Breast epithelium (tissue), 4 donors: ENCODE measurements at regions not wholly inside any gene's neighbourhood (a gene's known extent, or its start where the extent isn't known, plus 50 kb on each side); places are given as distances from the start of the nearest gene placed in this dataset.
"Not testable (repeated sequence)": the region's sequence is repeated elsewhere in the genome, so short reads cannot be mapped to it uniquely, and the experiment has no call there.

Source experiments
- DNase-seq, 2 donors: peaks; one replicate each; pipeline ENCODE4 v3.0.0-alpha.2; 2019; ENCODE audit warnings: low spot score in 2 of 2
- H3K27ac ChIP-seq, 2 donors: fragments of 200-600 bp; sonication (generic) in 1 of 2; one replicate each; pipeline ENCODE4 v1.5.1; 2016 to 2019; ENCODE audit warnings: mild to moderate bottlenecking in 1 of 2
- H3K27me3 ChIP-seq, 2 donors: fragments of 200-600 bp; sonication (generic) in 1 of 2; one replicate each; pipeline versions ENCODE4 v1.5.1 to v1.6.0; 2017 to 2019; ENCODE audit warnings: control low read depth in 1 of 2, mild to moderate bottlenecking in 1 of 2
- H3K36me3 ChIP-seq: fragments of 200-600 bp; one replicate; pipeline ENCODE4 v1.5.1; 2019
- H3K4me1 ChIP-seq, 2 donors: fragments of 200-600 bp; sonication (generic); one replicate each; pipeline ENCODE4 v1.5.1; 2016 to 2019; ENCODE audit warnings: control low read depth in 1 of 2
- H3K4me3 ChIP-seq, 3 donors: fragments of 200-600 bp; sonication (generic); 1 replicate in 2 of 3; 2 replicates in 1 of 3; pipeline ENCODE4 v1.5.1; 2016 to 2019; ENCODE audit warnings: mild to moderate bottlenecking in 3 of 3, moderate library complexity in 2 of 3
- H3K9me3 ChIP-seq, 2 donors: fragments of 200-600 bp; sonication (generic) in 1 of 2; one replicate each; pipeline ENCODE4 v1.5.1; 2016 to 2019; ENCODE audit warnings: control low read depth in 1 of 2
- POLR2A ChIP-seq: fragments of 450-650 bp; IDR thresholded peaks from one replicate; pipeline ENCODE4 v1.6.1; 2016; ENCODE audit warnings: antibody characterized with exemption, mild to moderate bottlenecking, moderate library complexity
- POLR2AphosphoS5 ChIP-seq, 3 donors: sonication (generic); formaldehyde crosslinking; IDR thresholded peaks; one replicate each; pipeline ENCODE4 v1.6.1; 2017; ENCODE audit warnings: antibody characterized with exemption in 3 of 3
- intact Hi-C: fragments of 100-400 bp; cut with DNase I; formaldehyde crosslinking; loops from one replicate; pipeline ENCODE4 v1.15.1; 2023; ENCODE audit warnings: low total_unique reads
- TF ChIP-seq, protein P1 (sequence below), 3 donors: fragments of 450-650 bp; IDR thresholded peaks; one replicate each; pipeline ENCODE4 v1.5.1; 2016 to 2017; ENCODE audit warnings: antibody characterized with exemption in 3 of 3, mild to moderate bottlenecking in 3 of 3, moderate library complexity in 3 of 3

DNA sequence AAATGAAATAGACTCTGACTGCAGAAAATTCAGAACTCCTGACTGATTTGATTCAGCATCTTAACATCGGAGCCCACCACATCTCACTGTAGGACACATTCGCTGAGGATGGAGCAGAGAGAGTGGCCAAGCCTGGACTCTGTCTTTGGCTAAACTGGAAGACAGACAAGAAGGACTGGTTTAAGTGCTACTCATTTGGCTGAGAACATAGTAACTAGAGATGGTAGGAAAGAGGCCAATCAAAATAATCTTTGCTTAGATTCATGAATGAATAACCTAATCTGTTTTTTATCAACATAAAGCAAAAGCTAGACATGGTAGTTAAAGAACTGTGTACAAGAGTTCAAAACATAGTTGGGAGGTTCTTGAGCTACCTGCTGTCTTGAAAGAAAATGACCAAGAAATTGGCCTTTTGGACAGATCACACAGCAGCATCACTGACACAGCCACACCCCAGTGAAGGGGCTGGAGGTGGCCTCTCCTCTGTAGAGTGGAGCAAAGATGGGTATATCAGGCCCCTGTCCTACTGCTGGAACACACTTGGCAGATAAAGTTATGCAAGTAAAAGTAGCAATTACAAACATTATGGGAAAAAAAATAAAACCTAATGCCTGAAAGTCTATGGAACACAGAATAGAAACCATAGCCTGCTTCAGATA lies 87.1 kb upstream of the NT5E start:
- no peak overlapping the region for H3K4me3 ChIP-seq
- H3K27ac ChIP-seq = no peak overlapping the region
- no peaks in the 10 kb centered on the region for H3K27me3 ChIP-seq
- TF ChIP-seq, protein P1, sequence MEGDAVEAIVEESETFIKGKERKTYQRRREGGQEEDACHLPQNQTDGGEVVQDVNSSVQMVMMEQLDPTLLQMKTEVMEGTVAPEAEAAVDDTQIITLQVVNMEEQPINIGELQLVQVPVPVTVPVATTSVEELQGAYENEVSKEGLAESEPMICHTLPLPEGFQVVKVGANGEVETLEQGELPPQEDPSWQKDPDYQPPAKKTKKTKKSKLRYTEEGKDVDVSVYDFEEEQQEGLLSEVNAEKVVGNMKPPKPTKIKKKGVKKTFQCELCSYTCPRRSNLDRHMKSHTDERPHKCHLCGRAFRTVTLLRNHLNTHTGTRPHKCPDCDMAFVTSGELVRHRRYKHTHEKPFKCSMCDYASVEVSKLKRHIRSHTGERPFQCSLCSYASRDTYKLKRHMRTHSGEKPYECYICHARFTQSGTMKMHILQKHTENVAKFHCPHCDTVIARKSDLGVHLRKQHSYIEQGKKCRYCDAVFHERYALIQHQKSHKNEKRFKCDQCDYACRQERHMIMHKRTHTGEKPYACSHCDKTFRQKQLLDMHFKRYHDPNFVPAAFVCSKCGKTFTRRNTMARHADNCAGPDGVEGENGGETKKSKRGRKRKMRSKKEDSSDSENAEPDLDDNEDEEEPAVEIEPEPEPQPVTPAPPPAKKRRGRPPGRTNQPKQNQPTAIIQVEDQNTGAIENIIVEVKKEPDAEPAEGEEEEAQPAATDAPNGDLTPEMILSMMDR (IDR thresholded peaks at IDR 0.05) = no peak
- TF ChIP-seq POLR2AphosphoS5 (IDR thresholded peaks at IDR 0.05) (no peak), POLR2A (no peak)
- intact Hi-C loops = no loop called here
- DNase-seq = no peak
- H3K36me3 ChIP-seq = no peaks in the 10 kb centered on the region
- no peaks in the 10 kb centered on the region for H3K9me3 ChIP-seq
- no peaks in the 10 kb centered on the region for H3K4me1 ChIP-seq

DNA sequence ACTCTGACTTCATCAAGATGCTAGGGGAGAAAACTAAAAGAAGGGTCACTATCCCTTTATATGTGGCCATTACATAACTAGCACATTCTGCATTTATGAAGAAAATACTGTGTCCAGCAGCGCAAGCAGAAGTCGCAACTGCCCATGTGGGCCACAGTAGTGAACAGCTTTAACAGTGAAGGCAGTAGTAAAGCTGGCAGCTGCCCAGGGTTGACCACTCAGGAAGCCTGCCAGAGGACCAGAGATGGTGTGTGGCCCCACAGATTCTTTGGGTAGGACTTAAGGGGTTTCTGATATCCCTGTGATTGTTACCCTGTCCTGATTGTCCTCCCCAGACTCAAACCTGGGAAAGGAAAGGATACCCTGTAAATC lies 88.3 kb upstream of the NT5E start:
- no peaks in the 10 kb centered on the region for H3K36me3 ChIP-seq
- TF ChIP-seq, protein P1 (IDR thresholded peaks at IDR 0.05) = no peak
- TF ChIP-seq POLR2A = no peak
- no peak for TF ChIP-seq POLR2AphosphoS5 (IDR thresholded peaks at IDR 0.05)
- intact Hi-C loops = no loop called here
- H3K4me1 ChIP-seq = no peaks in the 10 kb centered on the region
- no peak for DNase-seq
- no peaks in the 10 kb centered on the region for H3K9me3 ChIP-seq
- H3K4me3 ChIP-seq = no peak overlapping the region
- H3K27ac ChIP-seq = peak overlapping the region; percentile 22 to 55
- no peaks in the 10 kb centered on the region for H3K27me3 ChIP-seq

DNA sequence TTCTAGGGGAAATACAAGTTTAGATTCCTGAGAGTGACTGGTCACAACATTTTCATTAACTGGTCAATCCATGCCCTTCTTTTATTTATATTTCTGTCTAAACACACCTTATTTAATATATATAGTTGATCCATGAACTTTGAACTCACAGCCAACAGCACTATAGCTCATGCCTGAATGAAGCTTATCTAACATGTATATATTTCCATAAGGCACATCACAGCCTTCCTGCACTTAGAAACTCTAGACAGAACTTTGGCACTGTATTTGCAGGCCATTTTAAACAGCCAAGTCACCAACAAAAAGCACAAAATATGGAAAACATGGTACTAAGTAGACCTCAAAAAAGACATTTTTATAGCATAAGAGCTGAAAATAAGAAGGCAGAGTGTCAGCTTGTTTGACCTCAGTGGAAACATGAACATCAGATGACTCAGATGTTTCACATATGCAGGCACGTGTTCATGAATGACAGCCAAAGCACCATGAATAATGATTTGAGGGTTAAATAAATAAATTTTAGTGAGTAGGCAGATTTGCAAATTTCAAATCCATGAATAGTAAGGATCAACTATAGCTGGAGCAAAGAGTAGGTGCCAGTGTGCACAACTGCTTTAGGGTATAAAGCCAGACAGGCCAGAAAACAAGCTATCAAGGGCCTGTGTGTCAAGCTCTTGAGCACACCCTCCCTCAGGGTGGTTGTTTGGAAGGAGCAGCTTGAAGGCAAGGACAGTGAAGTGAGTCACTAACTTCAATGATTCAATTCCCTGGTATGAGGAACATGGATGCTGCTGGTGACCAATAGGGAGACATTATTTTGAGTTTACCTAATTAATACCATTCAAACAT lies 88.9 kb upstream of the NT5E start:
- Histone ChIP-seq H3K27ac (peak overlapping the region in 1 of 2 donors; percentile 29), H3K4me3 (no peak overlapping the region), H3K4me1 (no peaks in the 10 kb centered on the region), H3K9me3 (no peaks in the 10 kb centered on the region), H3K36me3 (no peaks in the 10 kb centered on the region), H3K27me3 (no peaks in the 10 kb centered on the region)
- intact Hi-C loops = no loop called here
- DNase-seq = peak in 1 of 2 donors; percentile 22
- no peak for TF ChIP-seq POLR2A

DNA sequence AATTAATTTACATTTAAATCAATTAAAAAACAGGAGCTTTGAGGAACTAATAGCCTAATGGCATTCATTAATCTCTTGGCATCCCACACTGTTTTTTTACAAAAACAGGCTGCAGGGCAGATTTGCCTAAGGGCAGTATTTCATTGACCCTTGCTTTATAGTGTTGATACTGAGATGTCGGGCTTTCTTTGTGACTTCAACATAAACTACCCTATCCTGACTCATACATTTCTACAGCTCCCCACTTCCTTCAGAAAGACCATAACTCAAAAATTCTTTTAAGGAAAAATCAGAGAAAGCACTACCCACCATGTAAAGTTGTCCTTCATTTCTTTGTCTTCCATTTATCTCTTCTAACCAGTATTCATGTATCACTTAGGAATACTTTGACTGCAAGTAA lies 92.2 kb upstream of the NT5E start:
- intact Hi-C loops = no loop called here
- DNase-seq = no peak

DNA sequence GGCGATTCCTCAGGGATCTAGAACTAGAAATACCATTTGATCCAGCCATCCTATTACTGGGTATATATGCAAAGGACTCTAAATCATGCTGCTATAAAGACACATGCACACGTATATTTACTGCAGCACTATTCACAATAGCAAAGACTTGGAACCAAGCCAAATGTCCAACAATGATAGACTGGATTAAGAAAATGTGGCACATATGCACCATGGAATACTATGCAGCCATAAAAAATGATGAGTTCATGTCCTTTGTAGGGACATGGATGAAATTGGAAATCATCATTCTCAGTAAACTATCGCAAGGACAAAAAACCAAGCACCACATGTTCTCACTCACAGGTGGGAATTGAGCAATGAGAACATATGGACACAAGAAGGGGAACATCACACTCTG lies 93.1 kb upstream of the NT5E start:
- H3K4me3 ChIP-seq, H3K36me3 ChIP-seq, H3K27ac ChIP-seq, H3K4me1 ChIP-seq, H3K27me3 ChIP-seq, DNase-seq, H3K9me3 ChIP-seq, intact Hi-C loops: not testable (repeated sequence)

More for the DNA sequence above, 92.2 kb upstream of the NT5E start:
- Histone ChIP-seq H3K36me3 (no peaks in the 10 kb centered on the region), H3K27ac (no peak overlapping the region), H3K4me3 (no peak overlapping the region), H3K4me1 (no peaks in the 10 kb centered on the region), H3K9me3 (no peaks in the 10 kb centered on the region), H3K27me3 (no peaks in the 10 kb centered on the region)
- TF ChIP-seq POLR2AphosphoS5 (IDR thresholded peaks at IDR 0.05) (no peak), POLR2A (no peak)
- TF ChIP-seq, protein P1 (IDR thresholded peaks at IDR 0.05) = no peak

DNA sequence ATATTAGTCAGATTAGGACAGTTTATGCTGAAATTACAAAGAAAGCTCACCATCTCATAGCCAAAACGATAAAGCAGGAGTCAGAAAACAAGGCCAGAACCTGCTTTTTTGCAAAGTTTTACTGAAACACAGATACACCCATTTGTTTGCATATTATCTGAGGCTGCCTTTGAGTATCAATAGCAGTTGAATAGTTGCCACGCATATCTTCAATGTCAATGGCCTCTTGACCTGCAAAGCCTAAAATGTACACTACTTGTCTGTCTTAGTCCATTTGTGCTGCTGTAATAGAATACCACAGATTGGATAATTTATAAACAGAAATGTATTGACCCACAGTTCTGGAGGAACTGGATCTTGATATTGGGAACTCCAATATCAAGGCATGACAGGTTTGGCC lies 94.1 kb upstream of the NT5E start:
- no peak for TF ChIP-seq POLR2AphosphoS5 (IDR thresholded peaks at IDR 0.05)
- TF ChIP-seq POLR2A = no peak
- TF ChIP-seq, protein P1 (IDR thresholded peaks at IDR 0.05) = no peak
- no peaks in the 10 kb centered on the region for H3K36me3 ChIP-seq
- H3K27ac ChIP-seq = no peak overlapping the region
- no peaks in the 10 kb centered on the region for H3K27me3 ChIP-seq
- no peak overlapping the region for H3K4me3 ChIP-seq
- DNase-seq = no peak
- H3K9me3 ChIP-seq = no peaks in the 10 kb centered on the region
- H3K4me1 ChIP-seq = no peaks in the 10 kb centered on the region
- intact Hi-C loops = no loop called here
